Fibroblast of skin of right quadriceps (primary cell): ENCODE measurements at regions not wholly inside any gene's neighbourhood (a gene's known extent, or its start where the extent isn't known, plus 50 kb on each side); places are given as distances from the start of the nearest gene placed in this dataset.
"Not testable (repeated sequence)": the region's sequence is repeated elsewhere in the genome, so short reads cannot be mapped to it uniquely, and the experiment has no call there.

Source experiments
- DNase-seq: peaks from one replicate; pipeline ENCODE4 v3.0.0-alpha.2; 2013

- DNase-seq, result no peak
Observed at GRCh38 chr6:11318835-11319813, 86.7 kb upstream of the NEDD9 start.

GRCh38 chr6:11317885-11318771 lies 85.7 kb upstream of the NEDD9 start:
- DNase-seq, result peak; percentile 98

- peak; percentile 98 for DNase-seq
Observed at GRCh38 chr6:11315743-11316437, 83.4 kb upstream of the NEDD9 start.

- DNase-seq, result no peak
Observed at GRCh38 chr6:11313207-11313606, 80.7 kb upstream of the NEDD9 start.

GRCh38 chr6:11311970-11312369 lies 79.5 kb upstream of the NEDD9 start:
- no peak for DNase-seq

- DNase-seq, result no peak
Observed at GRCh38 chr6:11309947-11310665, 77.6 kb upstream of the NEDD9 start.

GRCh38 chr6:11307226-11307625 lies 74.8 kb upstream of the NEDD9 start:
- DNase-seq, result peak; percentile 14

- no peak for DNase-seq
Observed at GRCh38 chr6:11304946-11305345, 72.5 kb upstream of the NEDD9 start.

GRCh38 chr6:11299876-11300428 lies 67.5 kb upstream of the NEDD9 start:
- DNase-seq, result not testable (repeated sequence)

- not testable (repeated sequence) for DNase-seq
Observed at GRCh38 chr6:11299421-11299784, 66.9 kb upstream of the NEDD9 start.

GRCh38 chr6:11298651-11299420 lies 66.4 kb upstream of the NEDD9 start:
- no peak for DNase-seq

GRCh38 chr6:11297376-11297729 lies 64.9 kb upstream of the NEDD9 start:
- no peak for DNase-seq

GRCh38 chr6:11296449-11297375 lies 64.2 kb upstream of the NEDD9 start:
- no peak for DNase-seq

- DNase-seq, result no peak
Observed at GRCh38 chr6:11295969-11296368, 63.5 kb upstream of the NEDD9 start.

- no peak for DNase-seq
Observed at GRCh38 chr6:11294228-11294627, 61.8 kb upstream of the NEDD9 start.

GRCh38 chr6:11292594-11293236 lies 60.2 kb upstream of the NEDD9 start:
- DNase-seq, result no peak

GRCh38 chr6:11292091-11292490 lies 59.6 kb upstream of the NEDD9 start:
- DNase-seq, result no peak

- no peak for DNase-seq
Observed at GRCh38 chr6:11291582-11291981, 59.1 kb upstream of the NEDD9 start.

GRCh38 chr6:11290027-11290426 lies 57.6 kb upstream of the NEDD9 start:
- DNase-seq, result no peak

- DNase-seq, result no peak
Observed at GRCh38 chr6:11288065-11288464, 55.6 kb upstream of the NEDD9 start.
